Astrocyte (in vitro differentiated cells and primary cell): ENCODE measurements at regions not wholly inside any gene's neighbourhood (a gene's known extent, or its start where the extent isn't known, plus 50 kb on each side); places are given as distances from the start of the nearest gene placed in this dataset.

Experiments used
- CTCF ChIP-seq: IDR thresholded peaks from 2 replicates; pipeline ENCODE4 v1.5.1; 2011; ENCODE audit warnings: low read depth, mild to moderate bottlenecking, inconsistent platforms, low read length, moderate library complexity; ENCODE audit not compliant: insufficient read depth
- EZH2 ChIP-seq: IDR thresholded peaks from 2 replicates; pipeline ENCODE4 v1.6.1; 2012; ENCODE audit warnings: mild to moderate bottlenecking, low read length, inconsistent platforms; ENCODE audit not compliant: insufficient read depth

- TF ChIP-seq CTCF (no peak), EZH2 (no peak)
These were observed 114.9 kb downstream of the DSC3 start for GRCh38 chr18:30927517-30928075.
